WTC11 (cell line): ENCODE measurements at regions not wholly inside any gene's neighbourhood (a gene's known extent, or its start where the extent isn't known, plus 50 kb on each side); places are given as distances from the start of the nearest gene placed in this dataset.

Experiments
- ATAC-seq: fragments of 200-7000 bp; cut with Tn5 transposase; 2 replicates; pipeline ENCODE4 v1.10.0; 2021; ENCODE audit warnings: mild to moderate bottlenecking, moderate library complexity
- CTCF ChIA-PET: fragments of 300-600 bp; sonication (Branson Sonifier 250); formaldehyde crosslinking; loops from one replicate; lab custom pipeline; 2021; ENCODE audit warnings: antibody characterized with exemption; lab: Charles Lee
- POLR2A ChIA-PET: fragments of 350-600 bp; sonication (Branson Sonifier 250); formaldehyde crosslinking; loops from one replicate; lab custom pipeline; 2021; ENCODE audit warnings: antibody characterized with exemption; lab: Charles Lee
- DNase-seq: peaks from one replicate; pipeline ENCODE4 v3.0.0; 2021; ENCODE audit warnings: low spot score
- H3K27ac Mint-ChIP-seq: 2 replicates; pipeline ENCODE4 v1.8.0; 2021; ENCODE audit warnings: mixed read lengths
- H3K27me3 Mint-ChIP-seq: 2 replicates; pipeline ENCODE4 v1.8.0; 2021; ENCODE audit warnings: low read depth, mild to moderate bottlenecking, moderate library complexity, mixed read lengths
- H3K36me3 Mint-ChIP-seq: 2 replicates; pipeline ENCODE4 v1.8.0; 2021; ENCODE audit warnings: mixed read lengths
- H3K4me1 Mint-ChIP-seq: 2 replicates; pipeline ENCODE4 v1.8.0; 2022; ENCODE audit warnings: mixed read lengths
- H3K4me3 Mint-ChIP-seq: 2 replicates; pipeline ENCODE4 v1.8.0; 2021; ENCODE audit warnings: mild to moderate bottlenecking, moderate library complexity, mixed read lengths
- H3K9me3 Mint-ChIP-seq: 2 replicates; pipeline ENCODE4 v1.8.0; 2021; ENCODE audit warnings: mixed read lengths
- CREB1 ChIP-seq: sonication (generic); formaldehyde crosslinking; IDR thresholded peaks from 2 replicates; pipeline ENCODE4 v1.8.0; 2023; ENCODE audit warnings: mild to moderate bottlenecking, missing genetic modification reagents
- EMX1 ChIP-seq: fragments of 250-450 bp; sonication (Bioruptor Pico); IDR thresholded peaks from 2 replicates; pipeline ENCODE4 v1.8.0; 2021; ENCODE audit warnings: mild to moderate bottlenecking
- ESRRA ChIP-seq: sonication (generic); formaldehyde crosslinking; IDR thresholded peaks from 2 replicates; pipeline ENCODE4 v1.8.1; 2022; ENCODE audit warnings: mild to moderate bottlenecking, missing genetic modification reagents, borderline replicate concordance
- FOXK1 ChIP-seq: sonication (generic); formaldehyde crosslinking; IDR thresholded peaks from 2 replicates; pipeline ENCODE4 v1.8.0; 2022; ENCODE audit warnings: mild to moderate bottlenecking, moderate library complexity, missing genetic modification reagents
- GABPB1 ChIP-seq: sonication (generic); formaldehyde crosslinking; IDR thresholded peaks from 2 replicates; pipeline ENCODE4 v1.8.1; 2023; ENCODE audit warnings: mild to moderate bottlenecking, missing genetic modification reagents
- GTF2I ChIP-seq: fragments of 250-450 bp; sonication (Bioruptor Pico); conservative IDR thresholded peaks from 2 replicates; pipeline ENCODE4 v1.4.0; 2021; ENCODE audit warnings: mild to moderate bottlenecking
- NFYB ChIP-seq: sonication (generic); formaldehyde crosslinking; conservative IDR thresholded peaks from 2 replicates; pipeline ENCODE4 v1.8.0; 2022; ENCODE audit warnings: low read depth, missing genetic modification reagents
- NR3C1 ChIP-seq: sonication (generic); formaldehyde crosslinking; conservative IDR thresholded peaks from 2 replicates; pipeline ENCODE4 v1.8.1; 2023; ENCODE audit warnings: low read depth, mild to moderate bottlenecking, missing genetic modification reagents
- RELA ChIP-seq: sonication (generic); formaldehyde crosslinking; IDR thresholded peaks from 2 replicates; pipeline ENCODE4 v1.8.1; 2022; ENCODE audit warnings: missing genetic modification reagents, mild to moderate bottlenecking, borderline replicate concordance
- RORB ChIP-seq: fragments of 250-450 bp; sonication (Bioruptor Pico); IDR thresholded peaks from 2 replicates; pipeline ENCODE4 v1.9.0; 2021; ENCODE audit warnings: mild to moderate bottlenecking
- SMAD4 ChIP-seq: sonication (generic); formaldehyde crosslinking; IDR thresholded peaks from 2 replicates; pipeline ENCODE4 v1.8.0; 2022; ENCODE audit warnings: mild to moderate bottlenecking, missing genetic modification reagents
- SOX15 ChIP-seq: fragments of 250-450 bp; sonication (Bioruptor Pico); IDR thresholded peaks from 2 replicates; pipeline ENCODE4 v1.9.0; 2021; ENCODE audit warnings: mild to moderate bottlenecking
- TEAD4 ChIP-seq: sonication (generic); formaldehyde crosslinking; IDR thresholded peaks from 2 replicates; pipeline ENCODE4 v1.8.0; 2022; ENCODE audit warnings: mild to moderate bottlenecking, missing genetic modification reagents
- ZNF232 ChIP-seq: sonication (generic); formaldehyde crosslinking; IDR thresholded peaks from 2 replicates; pipeline ENCODE4 v1.8.0; 2022; ENCODE audit warnings: mild to moderate bottlenecking, missing genetic modification reagents
- ZNF263 ChIP-seq: sonication (generic); formaldehyde crosslinking; IDR thresholded peaks from 2 replicates; pipeline ENCODE4 v1.8.1; 2022; ENCODE audit warnings: low read depth, mild to moderate bottlenecking, moderate library complexity, missing genetic modification reagents
- ZNF671 ChIP-seq: fragments of 250-450 bp; sonication (Bioruptor Pico); IDR thresholded peaks from 2 replicates; pipeline ENCODE4 v1.8.0; 2021; ENCODE audit warnings: mild to moderate bottlenecking
- TF ChIP-seq, protein P1 (sequence below): sonication (generic); formaldehyde crosslinking; conservative IDR thresholded peaks from 2 replicates; pipeline ENCODE4 v1.8.1; 2023; ENCODE audit warnings: mild to moderate bottlenecking, low read depth, missing genetic modification reagents, moderate library complexity
- TF ChIP-seq, protein P2 (sequence below): fragments of 250-450 bp; sonication (Bioruptor Pico); IDR thresholded peaks from 2 replicates; pipeline ENCODE4 v2.1.2; 2022; ENCODE audit warnings: mild to moderate bottlenecking, moderate library complexity
- TF ChIP-seq, protein P3 (sequence below): sonication (generic); formaldehyde crosslinking; IDR thresholded peaks from 2 replicates; pipeline ENCODE4 v1.8.0; 2022; ENCODE audit warnings: missing genetic modification reagents
- TF ChIP-seq, protein P4 (sequence below): sonication (generic); formaldehyde crosslinking; IDR thresholded peaks from 2 replicates; pipeline ENCODE4 v1.8.0; 2022; ENCODE audit warnings: mild to moderate bottlenecking, missing genetic modification reagents
- TF ChIP-seq, protein P5 (sequence below): sonication (generic); formaldehyde crosslinking; IDR thresholded peaks from 2 replicates; pipeline ENCODE4 v1.8.1; 2023; ENCODE audit warnings: mild to moderate bottlenecking, missing genetic modification reagents, borderline replicate concordance
- TF ChIP-seq, protein P6 (sequence below): fragments of 250-450 bp; sonication (Bioruptor Pico); IDR thresholded peaks from 2 replicates; pipeline ENCODE4 v1.9.0; 2021; ENCODE audit warnings: moderate library complexity, mild to moderate bottlenecking, inconsistent platforms, borderline replicate concordance
- TF ChIP-seq, protein P7 (sequence below): fragments of 250-450 bp; sonication (Bioruptor Pico); IDR thresholded peaks from 2 replicates; pipeline ENCODE4 v1.8.0; 2021; ENCODE audit warnings: mild to moderate bottlenecking
- TF ChIP-seq, protein P8 (sequence below): sonication (generic); formaldehyde crosslinking; conservative IDR thresholded peaks from 2 replicates; pipeline ENCODE4 v1.8.1; 2022; ENCODE audit warnings: mild to moderate bottlenecking, missing genetic modification reagents

DNA sequence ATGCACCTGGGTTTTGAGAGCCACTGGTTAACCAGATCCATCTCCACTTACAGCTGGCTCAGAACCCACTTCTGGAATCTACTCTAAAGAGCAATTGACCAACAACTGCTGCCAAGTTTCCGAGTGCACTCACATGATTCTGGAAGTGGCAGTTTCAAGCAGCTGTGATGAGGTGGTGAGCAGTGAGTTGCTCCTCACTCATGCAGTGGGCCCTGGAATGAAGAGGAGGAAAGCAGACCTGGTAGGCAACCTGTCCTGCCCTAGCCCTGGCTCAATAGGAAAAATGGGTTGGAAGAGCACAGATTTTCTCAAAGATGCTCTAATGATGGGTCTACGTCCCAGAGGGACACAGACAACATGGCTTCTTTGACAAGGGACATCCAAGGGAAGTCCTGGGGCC lies 70.7 kb upstream of the NPY start:
- POLR2A ChIA-PET = interaction anchor here (0.6 kb wide), 1 partner anchor 710 kb away, joined by 4 read pairs; no protein-coding TSS in a partner anchor
- DNase-seq = no peak

DNA sequence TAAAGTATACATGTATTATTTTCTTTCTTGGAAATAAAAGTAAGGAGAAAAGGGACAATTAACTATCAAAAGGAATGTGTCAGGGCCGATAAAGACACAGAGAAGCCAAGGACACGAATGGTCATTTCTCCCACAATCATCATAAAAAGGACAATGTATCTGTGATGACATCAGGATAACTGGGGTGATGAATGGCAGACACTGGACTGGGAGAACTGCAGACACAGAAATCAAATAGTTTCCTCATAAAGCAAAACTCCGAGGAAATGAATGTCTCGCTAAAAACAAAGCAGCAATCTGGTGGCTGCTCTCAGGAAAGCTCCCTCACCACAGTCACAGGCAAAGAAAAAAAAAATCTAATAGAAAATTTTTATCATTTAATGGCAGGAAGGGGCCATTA lies 69.3 kb upstream of the NPY start:
- H3K27ac Mint-ChIP-seq = no peak overlapping the region
- POLR2A ChIA-PET = no interaction called here
- no peak overlapping the region for H3K4me3 Mint-ChIP-seq
- ATAC-seq = no peak
- CTCF ChIA-PET = no interaction called here
- H3K9me3 Mint-ChIP-seq = 0 out of 2 replicates have a peak, but pooled peaks cover 4% of the 10 kb centered on the region
- DNase-seq = no peak
- H3K27me3 Mint-ChIP-seq = no peaks in the 10 kb centered on the region
- H3K4me1 Mint-ChIP-seq = no peaks in the 10 kb centered on the region
- H3K36me3 Mint-ChIP-seq = no peaks in the 10 kb centered on the region
- no peak for TF ChIP-seq NFYB (CRISPR knock-in tag)
- TF ChIP-seq GTF2I (CRISPR knock-in tag) = no peak
- TF ChIP-seq ZNF232 = no peak
- TF ChIP-seq, protein P1, sequence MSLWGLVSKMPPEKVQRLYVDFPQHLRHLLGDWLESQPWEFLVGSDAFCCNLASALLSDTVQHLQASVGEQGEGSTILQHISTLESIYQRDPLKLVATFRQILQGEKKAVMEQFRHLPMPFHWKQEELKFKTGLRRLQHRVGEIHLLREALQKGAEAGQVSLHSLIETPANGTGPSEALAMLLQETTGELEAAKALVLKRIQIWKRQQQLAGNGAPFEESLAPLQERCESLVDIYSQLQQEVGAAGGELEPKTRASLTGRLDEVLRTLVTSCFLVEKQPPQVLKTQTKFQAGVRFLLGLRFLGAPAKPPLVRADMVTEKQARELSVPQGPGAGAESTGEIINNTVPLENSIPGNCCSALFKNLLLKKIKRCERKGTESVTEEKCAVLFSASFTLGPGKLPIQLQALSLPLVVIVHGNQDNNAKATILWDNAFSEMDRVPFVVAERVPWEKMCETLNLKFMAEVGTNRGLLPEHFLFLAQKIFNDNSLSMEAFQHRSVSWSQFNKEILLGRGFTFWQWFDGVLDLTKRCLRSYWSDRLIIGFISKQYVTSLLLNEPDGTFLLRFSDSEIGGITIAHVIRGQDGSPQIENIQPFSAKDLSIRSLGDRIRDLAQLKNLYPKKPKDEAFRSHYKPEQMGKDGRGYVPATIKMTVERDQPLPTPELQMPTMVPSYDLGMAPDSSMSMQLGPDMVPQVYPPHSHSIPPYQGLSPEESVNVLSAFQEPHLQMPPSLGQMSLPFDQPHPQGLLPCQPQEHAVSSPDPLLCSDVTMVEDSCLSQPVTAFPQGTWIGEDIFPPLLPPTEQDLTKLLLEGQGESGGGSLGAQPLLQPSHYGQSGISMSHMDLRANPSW (CRISPR knock-in tag) = no peak
- TF ChIP-seq FOXK1 = no peak
- TF ChIP-seq EMX1 = no peak
- TF ChIP-seq, protein P2, sequence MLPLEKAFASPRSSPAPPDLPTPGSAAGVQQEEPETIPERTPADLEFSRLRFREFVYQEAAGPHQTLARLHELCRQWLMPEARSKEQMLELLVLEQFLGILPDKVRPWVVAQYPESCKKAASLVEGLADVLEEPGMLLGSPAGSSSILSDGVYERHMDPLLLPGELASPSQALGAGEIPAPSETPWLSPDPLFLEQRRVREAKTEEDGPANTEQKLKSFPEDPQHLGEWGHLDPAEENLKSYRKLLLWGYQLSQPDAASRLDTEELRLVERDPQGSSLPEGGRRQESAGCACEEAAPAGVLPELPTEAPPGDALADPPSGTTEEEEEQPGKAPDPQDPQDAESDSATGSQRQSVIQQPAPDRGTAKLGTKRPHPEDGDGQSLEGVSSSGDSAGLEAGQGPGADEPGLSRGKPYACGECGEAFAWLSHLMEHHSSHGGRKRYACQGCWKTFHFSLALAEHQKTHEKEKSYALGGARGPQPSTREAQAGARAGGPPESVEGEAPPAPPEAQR = no peak

More for the DNA sequence above, 70.7 kb upstream of the NPY start:
- TF ChIP-seq NR3C1 (CRISPR knock-in tag) (no peak), ZNF671 (CRISPR knock-in tag) (no peak), ZNF263 (CRISPR knock-in tag) (no peak), ESRRA (no peak), GABPB1 (CRISPR knock-in tag) (no peak), TEAD4 (no peak), RELA (CRISPR knock-in tag) (no peak), SMAD4 (no peak), RORB (CRISPR knock-in tag) (no peak), CREB1 (CRISPR knock-in tag) (no peak), SOX15 (CRISPR knock-in tag) (no peak)
- TF ChIP-seq, protein P3, sequence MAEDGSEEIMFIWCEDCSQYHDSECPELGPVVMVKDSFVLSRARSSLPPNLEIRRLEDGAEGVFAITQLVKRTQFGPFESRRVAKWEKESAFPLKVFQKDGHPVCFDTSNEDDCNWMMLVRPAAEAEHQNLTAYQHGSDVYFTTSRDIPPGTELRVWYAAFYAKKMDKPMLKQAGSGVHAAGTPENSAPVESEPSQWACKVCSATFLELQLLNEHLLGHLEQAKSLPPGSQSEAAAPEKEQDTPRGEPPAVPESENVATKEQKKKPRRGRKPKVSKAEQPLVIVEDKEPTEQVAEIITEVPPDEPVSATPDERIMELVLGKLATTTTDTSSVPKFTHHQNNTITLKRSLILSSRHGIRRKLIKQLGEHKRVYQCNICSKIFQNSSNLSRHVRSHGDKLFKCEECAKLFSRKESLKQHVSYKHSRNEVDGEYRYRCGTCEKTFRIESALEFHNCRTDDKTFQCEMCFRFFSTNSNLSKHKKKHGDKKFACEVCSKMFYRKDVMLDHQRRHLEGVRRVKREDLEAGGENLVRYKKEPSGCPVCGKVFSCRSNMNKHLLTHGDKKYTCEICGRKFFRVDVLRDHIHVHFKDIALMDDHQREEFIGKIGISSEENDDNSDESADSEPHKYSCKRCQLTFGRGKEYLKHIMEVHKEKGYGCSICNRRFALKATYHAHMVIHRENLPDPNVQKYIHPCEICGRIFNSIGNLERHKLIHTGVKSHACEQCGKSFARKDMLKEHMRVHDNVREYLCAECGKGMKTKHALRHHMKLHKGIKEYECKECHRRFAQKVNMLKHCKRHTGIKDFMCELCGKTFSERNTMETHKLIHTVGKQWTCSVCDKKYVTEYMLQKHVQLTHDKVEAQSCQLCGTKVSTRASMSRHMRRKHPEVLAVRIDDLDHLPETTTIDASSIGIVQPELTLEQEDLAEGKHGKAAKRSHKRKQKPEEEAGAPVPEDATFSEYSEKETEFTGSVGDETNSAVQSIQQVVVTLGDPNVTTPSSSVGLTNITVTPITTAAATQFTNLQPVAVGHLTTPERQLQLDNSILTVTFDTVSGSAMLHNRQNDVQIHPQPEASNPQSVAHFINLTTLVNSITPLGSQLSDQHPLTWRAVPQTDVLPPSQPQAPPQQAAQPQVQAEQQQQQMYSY (CRISPR knock-in tag) = no peak
- TF ChIP-seq, protein P4, sequence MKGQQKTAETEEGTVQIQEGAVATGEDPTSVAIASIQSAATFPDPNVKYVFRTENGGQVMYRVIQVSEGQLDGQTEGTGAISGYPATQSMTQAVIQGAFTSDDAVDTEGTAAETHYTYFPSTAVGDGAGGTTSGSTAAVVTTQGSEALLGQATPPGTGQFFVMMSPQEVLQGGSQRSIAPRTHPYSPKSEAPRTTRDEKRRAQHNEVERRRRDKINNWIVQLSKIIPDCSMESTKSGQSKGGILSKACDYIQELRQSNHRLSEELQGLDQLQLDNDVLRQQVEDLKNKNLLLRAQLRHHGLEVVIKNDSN (CRISPR knock-in tag) = no peak
- TF ChIP-seq, protein P5, sequence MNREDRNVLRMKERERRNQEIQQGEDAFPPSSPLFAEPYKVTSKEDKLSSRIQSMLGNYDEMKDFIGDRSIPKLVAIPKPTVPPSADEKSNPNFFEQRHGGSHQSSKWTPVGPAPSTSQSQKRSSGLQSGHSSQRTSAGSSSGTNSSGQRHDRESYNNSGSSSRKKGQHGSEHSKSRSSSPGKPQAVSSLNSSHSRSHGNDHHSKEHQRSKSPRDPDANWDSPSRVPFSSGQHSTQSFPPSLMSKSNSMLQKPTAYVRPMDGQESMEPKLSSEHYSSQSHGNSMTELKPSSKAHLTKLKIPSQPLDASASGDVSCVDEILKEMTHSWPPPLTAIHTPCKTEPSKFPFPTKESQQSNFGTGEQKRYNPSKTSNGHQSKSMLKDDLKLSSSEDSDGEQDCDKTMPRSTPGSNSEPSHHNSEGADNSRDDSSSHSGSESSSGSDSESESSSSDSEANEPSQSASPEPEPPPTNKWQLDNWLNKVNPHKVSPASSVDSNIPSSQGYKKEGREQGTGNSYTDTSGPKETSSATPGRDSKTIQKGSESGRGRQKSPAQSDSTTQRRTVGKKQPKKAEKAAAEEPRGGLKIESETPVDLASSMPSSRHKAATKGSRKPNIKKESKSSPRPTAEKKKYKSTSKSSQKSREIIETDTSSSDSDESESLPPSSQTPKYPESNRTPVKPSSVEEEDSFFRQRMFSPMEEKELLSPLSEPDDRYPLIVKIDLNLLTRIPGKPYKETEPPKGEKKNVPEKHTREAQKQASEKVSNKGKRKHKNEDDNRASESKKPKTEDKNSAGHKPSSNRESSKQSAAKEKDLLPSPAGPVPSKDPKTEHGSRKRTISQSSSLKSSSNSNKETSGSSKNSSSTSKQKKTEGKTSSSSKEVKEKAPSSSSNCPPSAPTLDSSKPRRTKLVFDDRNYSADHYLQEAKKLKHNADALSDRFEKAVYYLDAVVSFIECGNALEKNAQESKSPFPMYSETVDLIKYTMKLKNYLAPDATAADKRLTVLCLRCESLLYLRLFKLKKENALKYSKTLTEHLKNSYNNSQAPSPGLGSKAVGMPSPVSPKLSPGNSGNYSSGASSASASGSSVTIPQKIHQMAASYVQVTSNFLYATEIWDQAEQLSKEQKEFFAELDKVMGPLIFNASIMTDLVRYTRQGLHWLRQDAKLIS (CRISPR knock-in tag) = no peak
- TF ChIP-seq, protein P6, sequence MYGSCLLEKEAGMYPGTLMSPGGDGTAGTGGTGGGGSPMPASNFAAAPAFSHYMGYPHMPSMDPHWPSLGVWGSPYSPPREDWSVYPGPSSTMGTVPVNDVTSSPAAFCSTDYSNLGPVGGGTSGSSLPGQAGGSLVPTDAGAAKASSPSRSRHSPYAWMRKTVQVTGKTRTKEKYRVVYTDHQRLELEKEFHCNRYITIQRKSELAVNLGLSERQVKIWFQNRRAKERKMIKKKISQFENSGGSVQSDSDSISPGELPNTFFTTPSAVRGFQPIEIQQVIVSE = no peak
- TF ChIP-seq, protein P7, sequence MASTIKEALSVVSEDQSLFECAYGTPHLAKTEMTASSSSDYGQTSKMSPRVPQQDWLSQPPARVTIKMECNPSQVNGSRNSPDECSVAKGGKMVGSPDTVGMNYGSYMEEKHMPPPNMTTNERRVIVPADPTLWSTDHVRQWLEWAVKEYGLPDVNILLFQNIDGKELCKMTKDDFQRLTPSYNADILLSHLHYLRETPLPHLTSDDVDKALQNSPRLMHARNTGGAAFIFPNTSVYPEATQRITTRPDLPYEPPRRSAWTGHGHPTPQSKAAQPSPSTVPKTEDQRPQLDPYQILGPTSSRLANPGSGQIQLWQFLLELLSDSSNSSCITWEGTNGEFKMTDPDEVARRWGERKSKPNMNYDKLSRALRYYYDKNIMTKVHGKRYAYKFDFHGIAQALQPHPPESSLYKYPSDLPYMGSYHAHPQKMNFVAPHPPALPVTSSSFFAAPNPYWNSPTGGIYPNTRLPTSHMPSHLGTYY (CRISPR knock-in tag) = no peak
- TF ChIP-seq, protein P8, sequence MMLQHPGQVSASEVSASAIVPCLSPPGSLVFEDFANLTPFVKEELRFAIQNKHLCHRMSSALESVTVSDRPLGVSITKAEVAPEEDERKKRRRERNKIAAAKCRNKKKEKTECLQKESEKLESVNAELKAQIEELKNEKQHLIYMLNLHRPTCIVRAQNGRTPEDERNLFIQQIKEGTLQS (CRISPR knock-in tag) = no peak
- H3K27me3 Mint-ChIP-seq = no peaks in the 10 kb centered on the region
- CTCF ChIA-PET = no interaction called here
- H3K36me3 Mint-ChIP-seq = no peaks in the 10 kb centered on the region
- ATAC-seq = no peak
- no peaks in the 10 kb centered on the region for H3K9me3 Mint-ChIP-seq
- no peaks in the 10 kb centered on the region for H3K4me1 Mint-ChIP-seq
- H3K4me3 Mint-ChIP-seq = no peak overlapping the region
- H3K27ac Mint-ChIP-seq = no peak overlapping the region
